ENCODE measurements at regions not wholly inside any gene's neighbourhood (a gene's known extent, or its start where the extent isn't known, plus 50 kb on each side); places are given as distances from the start of the nearest gene placed in this dataset.

GRCh38 chr21:35244514-35244913 lies 195.4 kb upstream of the RUNX1 start:
- Mint-ChIP-seq H3K36me3 (ENCODE audit: low read depth) (peaks cover 3% of the 10 kb centered on the region), H3K27me3 (ENCODE audit: insufficient read depth) (peaks cover 2% of the 10 kb centered on the region), H3K4me3 (no peak overlapping the region), H3K9me3 (peaks cover 14% of the 10 kb centered on the region), H3K4me1 (ENCODE audit: low read depth) (no peaks in the 10 kb centered on the region), H3K27ac (no peak overlapping the region)
- intact Hi-C loops (cut with micrococcal nuclease), result no loop called here
- no peak for DNase-seq (ENCODE audit: low spot score)

DNA sequence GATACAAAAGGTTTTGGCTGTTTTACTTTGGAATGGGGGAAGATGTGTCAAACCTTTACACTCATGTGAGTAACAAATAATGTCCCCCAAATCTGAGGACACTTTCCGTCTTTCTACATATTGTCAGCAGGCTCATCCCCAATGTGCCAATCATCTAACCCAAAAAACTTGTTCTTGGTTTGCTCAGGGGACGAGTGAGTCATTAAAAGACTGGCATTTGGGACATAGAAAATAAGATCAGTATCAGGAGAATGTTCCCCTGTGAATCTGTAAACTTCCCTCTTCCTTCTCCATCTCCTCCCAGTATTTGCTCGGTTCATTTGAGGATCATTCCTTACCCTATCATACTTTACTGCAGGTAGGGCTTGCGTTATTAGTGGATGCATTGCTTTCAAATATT lies 194.1 kb upstream of the RUNX1 start:
- peaks cover 3% of the 10 kb centered on the region for H3K36me3 Mint-ChIP-seq (ENCODE audit: low read depth)
- H3K4me1 Mint-ChIP-seq (ENCODE audit: low read depth), result no peaks in the 10 kb centered on the region
- no peak overlapping the region for H3K27ac Mint-ChIP-seq
- intact Hi-C loops (cut with micrococcal nuclease), result no loop called here
- no peak overlapping the region for H3K4me3 Mint-ChIP-seq
- peaks cover 2% of the 10 kb centered on the region for H3K27me3 Mint-ChIP-seq (ENCODE audit: insufficient read depth)
- no peak for DNase-seq (ENCODE audit: low spot score)
- H3K9me3 Mint-ChIP-seq, result peaks cover 9% of the 10 kb centered on the region

DNA sequence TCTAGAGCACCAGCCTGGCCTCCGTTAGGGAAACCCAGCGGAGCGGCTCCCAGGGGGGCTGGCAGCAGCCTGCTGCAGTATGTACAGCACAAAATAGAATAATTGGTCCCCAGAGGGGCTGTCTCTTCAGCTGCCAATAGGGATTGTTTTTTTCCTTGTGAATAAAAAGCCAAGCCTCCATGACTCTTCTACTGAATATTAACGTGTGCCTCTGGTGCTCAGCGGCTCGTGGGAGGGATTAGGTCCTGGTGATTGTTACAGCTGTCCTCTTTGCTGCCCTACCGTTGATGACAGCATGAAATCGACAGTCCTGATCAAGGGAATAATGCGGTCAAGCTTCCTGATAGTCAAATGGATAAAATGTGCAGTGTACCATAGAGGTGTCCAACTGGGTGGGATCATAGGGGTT lies 190.7 kb upstream of the RUNX1 start:
- no peak for DNase-seq (ENCODE audit: low spot score)
- Mint-ChIP-seq H3K27me3 (ENCODE audit: insufficient read depth) (peaks cover 2% of the 10 kb centered on the region), H3K36me3 (ENCODE audit: low read depth) (peaks cover 6% of the 10 kb centered on the region), H3K4me3 (no peak overlapping the region), H3K4me1 (ENCODE audit: low read depth) (peaks cover 29% of the 10 kb centered on the region), H3K27ac (no peak overlapping the region), H3K9me3 (peaks cover 29% of the 10 kb centered on the region)
- intact Hi-C loops (cut with micrococcal nuclease), result no loop called here

- Mint-ChIP-seq H3K27ac (no peak overlapping the region), H3K27me3 (ENCODE audit: insufficient read depth) (peaks cover 2% of the 10 kb centered on the region), H3K4me3 (no peak overlapping the region), H3K9me3 (peaks cover 32% of the 10 kb centered on the region), H3K36me3 (ENCODE audit: low read depth) (peaks cover 6% of the 10 kb centered on the region), H3K4me1 (ENCODE audit: low read depth) (peaks cover 40% of the 10 kb centered on the region)
- intact Hi-C loops (cut with micrococcal nuclease), result no loop called here
- DNase-seq (ENCODE audit: low spot score), result no peak
These were observed 189.0 kb upstream of the RUNX1 start for GRCh38 chr21:35238119-35238518.

GRCh38 chr21:35237287-35237686 lies 188.2 kb upstream of the RUNX1 start:
- H3K4me1 Mint-ChIP-seq (ENCODE audit: low read depth), result peaks cover 40% of the 10 kb centered on the region
- H3K27ac Mint-ChIP-seq, result no peak overlapping the region
- intact Hi-C loops (cut with micrococcal nuclease), result loop anchor here (2.0 kb wide), 1 partner anchor 14 kb away; no protein-coding TSS in a partner anchor
- no peak for DNase-seq (ENCODE audit: low spot score)
- H3K4me3 Mint-ChIP-seq, result no peak overlapping the region
- peaks cover 32% of the 10 kb centered on the region for H3K9me3 Mint-ChIP-seq
- peaks cover 6% of the 10 kb centered on the region for H3K36me3 Mint-ChIP-seq (ENCODE audit: low read depth)
- H3K27me3 Mint-ChIP-seq (ENCODE audit: insufficient read depth), result peaks cover under 1% of the 10 kb centered on the region

- H3K27ac Mint-ChIP-seq, result no peak overlapping the region
- H3K4me1 Mint-ChIP-seq (ENCODE audit: low read depth), result peaks cover 40% of the 10 kb centered on the region
- H3K36me3 Mint-ChIP-seq (ENCODE audit: low read depth), result peaks cover 6% of the 10 kb centered on the region
- no peak for DNase-seq (ENCODE audit: low spot score)
- H3K9me3 Mint-ChIP-seq, result peaks cover 32% of the 10 kb centered on the region
- H3K27me3 Mint-ChIP-seq (ENCODE audit: insufficient read depth), result no peaks in the 10 kb centered on the region
- H3K4me3 Mint-ChIP-seq, result no peak overlapping the region
- intact Hi-C loops (cut with micrococcal nuclease), result loop anchor here (1.0 to 2.0 kb wide), 2 partner anchors 9 to 13 kb away; no protein-coding TSS in a partner anchor
These were observed 187.0 kb upstream of the RUNX1 start for GRCh38 chr21:35236090-35236489.

GRCh38 chr21:35234725-35235124 lies 185.6 kb upstream of the RUNX1 start:
- peaks cover 6% of the 10 kb centered on the region for H3K36me3 Mint-ChIP-seq (ENCODE audit: low read depth)
- intact Hi-C loops (cut with micrococcal nuclease), result no loop called here
- no peak for DNase-seq (ENCODE audit: low spot score)
- H3K27me3 Mint-ChIP-seq (ENCODE audit: insufficient read depth), result no peaks in the 10 kb centered on the region
- H3K4me1 Mint-ChIP-seq (ENCODE audit: low read depth), result peaks cover 40% of the 10 kb centered on the region
- peaks cover 32% of the 10 kb centered on the region for H3K9me3 Mint-ChIP-seq
- peak overlapping the region; percentile 70 for H3K27ac Mint-ChIP-seq
- no peak overlapping the region for H3K4me3 Mint-ChIP-seq

DNA sequence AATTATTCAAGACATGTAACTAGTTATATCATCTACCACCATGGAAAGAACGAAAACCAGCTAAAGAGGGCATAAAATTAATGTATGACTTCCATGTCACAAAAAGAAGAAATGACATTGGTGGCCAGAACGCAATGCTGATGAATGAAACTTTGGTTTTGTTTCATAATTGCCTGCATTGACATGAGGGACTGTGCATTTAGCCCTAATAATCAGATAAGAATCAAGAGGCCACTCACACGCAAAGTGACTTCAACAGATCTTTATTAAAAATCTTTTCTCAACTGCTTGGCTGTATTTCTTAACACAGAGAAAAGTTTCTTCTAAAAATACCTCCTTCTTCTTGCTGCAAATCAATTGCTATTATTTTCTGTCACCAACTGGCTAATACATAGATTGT lies 184.7 kb upstream of the RUNX1 start:
- Mint-ChIP-seq H3K4me3 (no peak overlapping the region), H3K27me3 (ENCODE audit: insufficient read depth) (no peaks in the 10 kb centered on the region), H3K36me3 (ENCODE audit: low read depth) (peaks cover 5% of the 10 kb centered on the region), H3K27ac (no peak overlapping the region), H3K4me1 (ENCODE audit: low read depth) (peaks cover 40% of the 10 kb centered on the region), H3K9me3 (peaks cover 32% of the 10 kb centered on the region)
- intact Hi-C loops (cut with micrococcal nuclease), result no loop called here
- no peak for DNase-seq (ENCODE audit: low spot score)

DNA sequence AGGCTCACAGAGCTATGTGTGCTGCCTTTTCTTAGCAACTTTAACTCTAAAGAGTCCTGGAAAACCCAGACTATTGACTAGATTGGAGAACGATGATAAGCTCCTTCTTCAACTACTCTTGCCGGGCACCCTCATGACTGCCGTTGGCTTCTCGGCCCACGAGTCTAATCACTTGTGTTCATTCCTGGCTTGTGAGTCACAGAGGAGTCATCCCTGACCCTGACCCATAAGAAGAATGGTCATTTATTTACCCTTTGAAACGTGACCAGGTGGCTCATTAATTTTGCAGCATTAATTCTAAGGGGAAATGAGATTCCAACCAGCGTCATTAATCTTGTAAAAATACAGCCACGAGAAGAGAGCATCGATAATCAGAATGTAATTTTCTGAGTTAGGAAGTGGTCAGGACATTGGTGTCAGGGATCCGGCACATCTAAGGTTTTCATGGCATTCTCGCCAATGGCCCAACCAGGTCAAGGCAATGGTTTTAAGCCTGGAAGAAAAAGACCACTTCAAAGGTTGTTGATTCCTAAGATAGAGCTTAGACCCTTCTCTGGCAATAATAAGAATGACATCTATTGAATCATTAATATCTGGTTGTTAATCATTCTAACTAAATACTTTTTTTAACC lies 183.6 kb upstream of the RUNX1 start:
- Mint-ChIP-seq H3K27me3 (ENCODE audit: insufficient read depth) (no peaks in the 10 kb centered on the region), H3K27ac (no peak overlapping the region), H3K9me3 (peaks cover 26% of the 10 kb centered on the region), H3K4me3 (no peak overlapping the region), H3K36me3 (ENCODE audit: low read depth) (peaks cover 2% of the 10 kb centered on the region), H3K4me1 (ENCODE audit: low read depth) (peaks cover 41% of the 10 kb centered on the region)
- no peak for DNase-seq (ENCODE audit: low spot score)
- intact Hi-C loops (cut with micrococcal nuclease), result no loop called here

DNA sequence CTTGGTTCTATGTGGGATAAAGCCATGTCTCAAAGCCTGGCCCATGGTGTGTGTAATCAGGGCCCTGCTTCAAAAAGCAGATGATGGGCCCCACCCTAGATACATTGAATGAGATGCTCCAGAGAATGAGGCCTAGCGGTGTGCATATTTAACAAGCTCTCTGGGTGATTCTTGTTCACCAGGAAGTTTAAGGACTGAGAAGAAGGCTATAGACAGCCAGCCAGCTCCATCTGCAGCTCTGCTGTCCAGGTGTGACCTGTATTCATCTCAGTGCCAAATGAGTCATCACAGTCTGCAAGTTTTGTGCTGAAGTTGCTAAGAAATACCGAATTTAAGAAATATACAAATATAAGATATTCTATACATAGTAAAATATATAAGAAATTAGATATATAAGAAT lies 182.0 kb upstream of the RUNX1 start:
- DNase-seq (ENCODE audit: low spot score), result no peak
- Mint-ChIP-seq H3K27ac (no peak overlapping the region), H3K27me3 (ENCODE audit: insufficient read depth) (no peaks in the 10 kb centered on the region), H3K4me1 (ENCODE audit: low read depth) (peaks cover 44% of the 10 kb centered on the region), H3K4me3 (no peak overlapping the region), H3K9me3 (peaks cover 14% of the 10 kb centered on the region), H3K36me3 (ENCODE audit: low read depth) (peaks cover under 1% of the 10 kb centered on the region)
- intact Hi-C loops (cut with micrococcal nuclease), result no loop called here

DNA sequence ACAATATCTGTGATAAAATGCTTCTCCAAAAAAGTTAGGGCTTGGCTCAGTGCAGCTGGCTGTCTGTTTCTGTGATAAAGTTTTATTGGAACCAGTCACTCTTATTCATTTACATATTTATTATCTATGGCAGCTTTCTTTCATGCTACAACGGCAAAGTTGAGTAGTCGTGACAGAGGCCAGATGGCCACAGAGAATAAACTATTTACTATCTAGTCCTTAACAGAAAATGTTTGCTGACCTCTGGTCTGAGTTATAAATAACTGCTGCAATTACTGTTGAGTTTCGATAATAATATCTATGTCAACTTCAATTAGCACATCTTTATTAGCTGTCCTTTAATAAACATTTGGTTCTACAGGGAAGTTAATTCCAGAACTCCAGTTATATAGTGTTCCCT lies 180.2 kb upstream of the RUNX1 start:
- Mint-ChIP-seq H3K27me3 (ENCODE audit: insufficient read depth) (peaks cover 5% of the 10 kb centered on the region), H3K36me3 (ENCODE audit: low read depth) (no peaks in the 10 kb centered on the region), H3K4me3 (no peak overlapping the region), H3K4me1 (ENCODE audit: low read depth) (peaks cover 32% of the 10 kb centered on the region), H3K27ac (no peak overlapping the region), H3K9me3 (no peaks in the 10 kb centered on the region)
- intact Hi-C loops (cut with micrococcal nuclease), result no loop called here
- no peak for DNase-seq (ENCODE audit: low spot score)

GRCh38 chr21:35227786-35228185 lies 178.7 kb upstream of the RUNX1 start:
- no peaks in the 10 kb centered on the region for H3K36me3 Mint-ChIP-seq (ENCODE audit: low read depth)
- H3K27me3 Mint-ChIP-seq (ENCODE audit: insufficient read depth), result peaks cover 10% of the 10 kb centered on the region
- H3K9me3 Mint-ChIP-seq, result no peaks in the 10 kb centered on the region
- no peak overlapping the region for H3K27ac Mint-ChIP-seq
- intact Hi-C loops (cut with micrococcal nuclease), result loop anchor here (1.0 to 2.0 kb wide), 2 partner anchors 9 to 239 kb away; no protein-coding TSS in a partner anchor
- DNase-seq (ENCODE audit: low spot score), result no peak
- peaks cover 35% of the 10 kb centered on the region for H3K4me1 Mint-ChIP-seq (ENCODE audit: low read depth)
- H3K4me3 Mint-ChIP-seq, result peak overlapping the region; percentile 21

DNA sequence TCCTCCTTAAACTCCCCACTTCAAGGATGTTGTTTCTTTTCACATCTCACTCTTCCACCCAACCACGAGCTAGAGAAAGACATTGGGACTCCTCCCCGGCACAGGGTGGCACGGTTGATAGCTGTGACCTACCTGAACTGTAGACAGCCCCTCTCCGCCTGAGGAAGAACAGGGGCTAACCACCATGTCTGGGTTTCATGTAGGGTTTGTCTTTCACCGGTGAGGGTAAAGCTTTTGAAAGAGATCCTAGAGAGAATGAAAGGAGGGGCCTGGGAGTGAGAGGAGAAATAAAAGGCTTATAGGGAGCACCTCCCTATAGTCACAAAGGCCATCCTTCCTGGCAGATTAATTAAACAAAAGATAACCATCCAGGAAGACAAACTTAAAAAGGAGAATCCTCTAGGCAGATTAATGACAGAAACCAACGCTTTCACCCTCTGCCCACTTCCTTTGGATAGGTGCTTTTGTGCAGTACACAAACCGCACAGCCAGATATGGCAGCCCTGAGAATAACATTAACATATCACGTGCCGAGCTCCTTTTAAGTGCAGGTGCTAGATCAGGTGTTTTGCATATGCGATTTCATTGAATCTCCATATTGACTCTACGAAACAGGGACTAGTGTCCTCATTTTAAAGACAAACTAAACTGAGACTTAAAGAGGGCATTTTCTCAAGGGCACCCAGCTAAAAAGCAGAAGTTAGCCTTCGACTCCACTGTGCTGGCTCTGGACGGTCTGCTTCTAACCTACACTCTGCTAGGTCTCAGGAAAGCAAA lies 178.1 kb upstream of the RUNX1 start:
- DNase-seq (ENCODE audit: low spot score), result peak; percentile 42
- Mint-ChIP-seq H3K4me3 (peak overlapping the region; percentile 27), H3K4me1 (ENCODE audit: low read depth) (peaks cover 41% of the 10 kb centered on the region), H3K27me3 (ENCODE audit: insufficient read depth) (peaks cover 10% of the 10 kb centered on the region), H3K36me3 (ENCODE audit: low read depth) (no peaks in the 10 kb centered on the region), H3K9me3 (no peaks in the 10 kb centered on the region), H3K27ac (peak overlapping the region; percentile 6)
- intact Hi-C loops (cut with micrococcal nuclease), result loop anchor here (1.0 to 2.0 kb wide), 2 partner anchors 9 to 238 kb away; no protein-coding TSS in a partner anchor
